ENCODE measurements at regions not wholly inside any gene's neighbourhood (a gene's known extent, or its start where the extent isn't known, plus 50 kb on each side); places are given as distances from the start of the nearest gene placed in this dataset.

DNA sequence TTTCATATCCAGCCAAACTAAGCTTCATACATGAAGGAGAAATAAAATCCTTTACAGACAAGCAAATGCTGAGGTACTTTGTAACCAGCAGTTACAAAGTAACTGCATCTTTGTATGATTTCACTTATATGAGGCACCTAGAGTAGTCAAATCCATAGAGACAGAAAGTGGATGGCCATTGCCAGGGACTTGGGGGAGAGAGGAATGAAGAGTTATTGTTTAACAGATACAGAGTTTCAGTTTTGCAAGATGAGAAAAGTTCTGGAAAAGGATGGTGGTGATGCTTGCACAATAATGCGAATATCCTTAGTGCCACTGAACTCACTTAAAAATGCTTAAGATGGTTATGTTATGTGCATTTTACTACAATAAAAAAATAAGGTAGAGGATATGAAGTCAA is 58.4 kb upstream of the VCX start:
- TF ChIP-seq, protein P1, sequence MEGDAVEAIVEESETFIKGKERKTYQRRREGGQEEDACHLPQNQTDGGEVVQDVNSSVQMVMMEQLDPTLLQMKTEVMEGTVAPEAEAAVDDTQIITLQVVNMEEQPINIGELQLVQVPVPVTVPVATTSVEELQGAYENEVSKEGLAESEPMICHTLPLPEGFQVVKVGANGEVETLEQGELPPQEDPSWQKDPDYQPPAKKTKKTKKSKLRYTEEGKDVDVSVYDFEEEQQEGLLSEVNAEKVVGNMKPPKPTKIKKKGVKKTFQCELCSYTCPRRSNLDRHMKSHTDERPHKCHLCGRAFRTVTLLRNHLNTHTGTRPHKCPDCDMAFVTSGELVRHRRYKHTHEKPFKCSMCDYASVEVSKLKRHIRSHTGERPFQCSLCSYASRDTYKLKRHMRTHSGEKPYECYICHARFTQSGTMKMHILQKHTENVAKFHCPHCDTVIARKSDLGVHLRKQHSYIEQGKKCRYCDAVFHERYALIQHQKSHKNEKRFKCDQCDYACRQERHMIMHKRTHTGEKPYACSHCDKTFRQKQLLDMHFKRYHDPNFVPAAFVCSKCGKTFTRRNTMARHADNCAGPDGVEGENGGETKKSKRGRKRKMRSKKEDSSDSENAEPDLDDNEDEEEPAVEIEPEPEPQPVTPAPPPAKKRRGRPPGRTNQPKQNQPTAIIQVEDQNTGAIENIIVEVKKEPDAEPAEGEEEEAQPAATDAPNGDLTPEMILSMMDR (IDR thresholded peaks at IDR 0.05) = no peak
- TF ChIP-seq POLR2A (IDR thresholded peaks at IDR 0.05) (no peak), POLR2AphosphoS5 (IDR thresholded peaks at IDR 0.05) (no peak)

Data from prostate gland (tissue), 2 donors.